Pancreas (tissue), 10 donors: ENCODE measurements at regions not wholly inside any gene's neighbourhood (a gene's known extent, or its start where the extent isn't known, plus 50 kb on each side); places are given as distances from the start of the nearest gene placed in this dataset.
A peak's percentile ranks its signal among the peaks of the same experiment; 100 is the strongest.

Experiments
- ATAC-seq, 4 donors: fragments of 200-7000 bp; cut with Tn5 transposase; one replicate each; pipeline versions ENCODE4 v1.8.0 to v1.9.1; 2020; ENCODE audit warnings: mild to moderate bottlenecking in 4 of 4, moderate library complexity in 4 of 4
- DNase-seq, 6 donors: peaks; one replicate each; pipeline ENCODE4 v3.0.0-alpha.2; 2020
- FAIRE-seq: peaks from 2 replicates; lab custom pipeline; 2012; peaks lifted over from hg19 to GRCh38; lab: Jason Lieb, UNC
- H3K27ac ChIP-seq, 4 donors: fragments of 200-600 bp; sonication (generic); 1 replicate in 3 of 4; 2 replicates in 1 of 4; pipeline versions ENCODE4 v1.5.0 to v1.8.0; 2020
- H3K27me3 ChIP-seq, 4 donors: fragments of 200-600 bp; one replicate each; pipeline ENCODE4 v1.8.0; 2021
- H3K36me3 ChIP-seq, 3 donors: fragments of 200-600 bp; sonication (generic) in 1 of 3; one replicate each; pipeline versions ENCODE4 v1.5.0 to v1.8.0; 2020 to 2021
- H3K4me1 ChIP-seq, 3 donors: fragments of 200-600 bp; one replicate each; pipeline ENCODE4 v1.8.0; 2021
- H3K4me3 ChIP-seq, 4 donors: fragments of 200-600 bp; sonication (generic) in 2 of 4; one replicate each; pipeline versions ENCODE4 v1.5.0 to v1.8.0; 2020 to 2021
- H3K9me3 ChIP-seq, 4 donors: fragments of 200-600 bp; one replicate each; pipeline ENCODE4 v1.8.0; 2021
- CTCF ChIP-seq, 4 donors: fragments of 200-600 bp; sonication (generic) in 3 of 4; IDR thresholded peaks; one replicate each; pipeline versions ENCODE4 v1.5.0 to v1.8.0; 2021; ENCODE audit warnings: antibody characterized with exemption in 4 of 4
- WGBS, 2 donors: extraction: QIAGEN DNeasy Blood & Tissue Kit; methylation state at CpG; one replicate each; pipeline ENCODE4 v1.1.7; 2013; 5-methylcytosine and 5-hydroxymethylcytosine counted together
- intact Hi-C, 3 donors: fragments of 100-400 bp; cut with DNase I; formaldehyde crosslinking; loops; one replicate each; pipeline versions ENCODE4 v1.11.1 to v1.14.2; 2022
- donor health status: healthy with polysubstance abuse.
- donor health status: DM: no; HTN: no; CAD: no; lungs with moderate emphysema.
- donor health status: DM: no; HTN: no; CAD: no.
- donor health status: control.
- donor health status: control.
- donor health status: Bipolar disorder and iron deficiency.
- donor health status: DM: yes; HTN: yes; CAD: no.
- donor health status: DM: no; HTN: no; CAD: no.
- donor health status: DM: no; HTN: no; CAD: no.
- donor health status: DM: yes; HTN: yes; CAD: no.

GRCh38 chr6:25042536-25042935 lies 106.8 kb upstream of the RIPOR2 start:
- no peaks in the 10 kb centered on the region for H3K9me3 ChIP-seq
- no peak overlapping the region for H3K27ac ChIP-seq
- no peak for ATAC-seq
- H3K27me3 ChIP-seq: no peaks in the 10 kb centered on the region
- 84 to 85% methylated on average over 5 of the region's 5 CpGs for WGBS, 2 donors
- intact Hi-C loops: no loop called here
- TF ChIP-seq CTCF (IDR thresholded peaks at IDR 0.05): no peak
- H3K36me3 ChIP-seq: no peaks in the 10 kb centered on the region
- DNase-seq: no peak
- no peaks in the 10 kb centered on the region for H3K4me1 ChIP-seq
- no peak overlapping the region for H3K4me3 ChIP-seq
- FAIRE-seq: no peak

- Histone ChIP-seq H3K27me3 (no peaks in the 10 kb centered on the region), H3K36me3 (no peaks in the 10 kb centered on the region), H3K27ac (no peak overlapping the region), H3K4me1 (no peaks in the 10 kb centered on the region), H3K9me3 (no peaks in the 10 kb centered on the region), H3K4me3 (no peak overlapping the region)
- intact Hi-C loops: no loop called here
- ATAC-seq: no peak
- no peak for TF ChIP-seq CTCF (IDR thresholded peaks at IDR 0.05)
- no peak for FAIRE-seq
- no peak for DNase-seq
- 88 to 96% methylated on average over 1 of the region's 1 CpG for WGBS, 2 donors
These were observed 107.4 kb upstream of the RIPOR2 start for GRCh38 chr6:25042984-25043725.

- intact Hi-C loops: no loop called here
- 83 to 86% methylated on average over 2 of the region's 2 CpGs for WGBS, 2 donors
- H3K36me3 ChIP-seq: no peaks in the 10 kb centered on the region
- no peaks in the 10 kb centered on the region for H3K4me1 ChIP-seq
- no peak overlapping the region for H3K4me3 ChIP-seq
- FAIRE-seq: no peak
- no peak overlapping the region for H3K27ac ChIP-seq
- ATAC-seq: no peak
- H3K9me3 ChIP-seq: no peaks in the 10 kb centered on the region
- DNase-seq: no peak
- no peaks in the 10 kb centered on the region for H3K27me3 ChIP-seq
- TF ChIP-seq CTCF (IDR thresholded peaks at IDR 0.05): no peak
These were observed 108.1 kb upstream of the RIPOR2 start for GRCh38 chr6:25043892-25044291.

- H3K27ac ChIP-seq: no peak overlapping the region
- peaks cover 0 to 2% (median 0%) of the 10 kb centered on the region in 3 donors for H3K4me1 ChIP-seq
- WGBS, 2 donors: 87 to 89% methylated on average over 2 of the region's 2 CpGs
- intact Hi-C loops: no loop called here
- no peaks in the 10 kb centered on the region for H3K27me3 ChIP-seq
- FAIRE-seq (no peak), ATAC-seq (no peak), DNase-seq (no peak)
- no peaks in the 10 kb centered on the region for H3K36me3 ChIP-seq
- H3K9me3 ChIP-seq: no peaks in the 10 kb centered on the region
- no peak overlapping the region for H3K4me3 ChIP-seq
- no peak for TF ChIP-seq CTCF (IDR thresholded peaks at IDR 0.05)
These were observed 111.2 kb upstream of the RIPOR2 start for GRCh38 chr6:25046942-25047341.

- peak in 1 of 4 donors; percentile 46 for ATAC-seq
- DNase-seq: no peak
- TF ChIP-seq CTCF (IDR thresholded peaks at IDR 0.05): no peak
- no peaks in the 10 kb centered on the region for H3K27me3 ChIP-seq
- WGBS, 2 donors: 61 to 83% methylated on average over 6 of the region's 6 CpGs
- H3K4me3 ChIP-seq: no peak overlapping the region
- no peaks in the 10 kb centered on the region for H3K36me3 ChIP-seq
- peaks cover 0 to 3% (median 0%) of the 10 kb centered on the region in 3 donors for H3K4me1 ChIP-seq
- H3K27ac ChIP-seq: no peak overlapping the region
- FAIRE-seq: no peak
- no peaks in the 10 kb centered on the region for H3K9me3 ChIP-seq
- intact Hi-C loops: no loop called here
These were observed 114.6 kb upstream of the RIPOR2 start for GRCh38 chr6:25050356-25050755.
